Mucosa of descending colon (tissue), 3 donors: ENCODE measurements at regions not wholly inside any gene's neighbourhood (a gene's known extent, or its start where the extent isn't known, plus 50 kb on each side); places are given as distances from the start of the nearest gene placed in this dataset.

Experiments used
- ATAC-seq: fragments of 200-7000 bp; cut with Tn5 transposase; one replicate; pipeline ENCODE4 v1.9.1; 2020; ENCODE audit warnings: mild to moderate bottlenecking, moderate library complexity
- DNase-seq, 3 donors: peaks; one replicate each; pipeline ENCODE4 v3.0.0-alpha.2; 2020
- H3K36me3 ChIP-seq: fragments of 200-600 bp; one replicate; pipeline ENCODE4 v1.8.0; 2021; ENCODE audit warnings: low read depth, mild to moderate bottlenecking
- H3K4me1 ChIP-seq: fragments of 200-600 bp; one replicate; pipeline ENCODE4 v1.8.0; 2021; ENCODE audit warnings: low read depth, mild to moderate bottlenecking
- H3K4me3 ChIP-seq: fragments of 200-600 bp; one replicate; pipeline ENCODE4 v1.8.0; 2021; ENCODE audit warnings: mild to moderate bottlenecking
- H3K9me3 ChIP-seq: fragments of 200-600 bp; one replicate; pipeline ENCODE4 v1.8.0; 2021; ENCODE audit warnings: mild to moderate bottlenecking
- intact Hi-C, 2 donors: fragments of 100-400 bp; cut with DNase I in 1 of 2; cut with micrococcal nuclease in 1 of 2; formaldehyde crosslinking; loops; one replicate each; pipeline versions ENCODE4 v1.11.0 to v1.11.1; 2022; cut with DNase I, micrococcal nuclease
- TF ChIP-seq, protein P1 (sequence below): fragments of 200-600 bp; IDR thresholded peaks from one replicate; pipeline ENCODE4 v1.8.0; 2022; ENCODE audit warnings: antibody characterized with exemption, mild to moderate bottlenecking
- donor health status: DM: no; HTN: no; CAD: no; lungs with moderate emphysema.
- donor health status: DM: no; HTN: no; CAD: no.
- donor health status: DM: no; HTN: yes; CAD: no.

DNA sequence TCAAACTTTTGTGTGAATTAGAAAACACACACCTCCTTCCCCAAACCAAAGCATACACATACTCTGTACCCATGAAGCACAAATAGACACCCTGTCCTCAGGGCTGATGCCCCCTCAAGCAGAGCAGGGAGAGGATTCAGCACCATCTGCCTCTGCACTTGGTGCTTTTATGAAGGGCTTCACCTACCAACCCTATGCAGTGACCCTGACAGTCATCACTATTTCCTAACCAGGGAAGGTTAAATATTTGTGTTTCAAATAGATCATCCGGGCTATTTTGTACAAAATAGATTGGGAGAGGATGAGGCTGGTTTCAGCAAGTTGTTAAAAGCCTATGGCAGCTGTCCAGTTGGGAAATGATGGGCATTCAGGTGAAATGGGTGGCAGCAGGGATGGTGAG is 396.2 kb downstream of the ZSWIM6 start:
- ATAC-seq (no peak), DNase-seq (no peak)
- TF ChIP-seq, protein P1, sequence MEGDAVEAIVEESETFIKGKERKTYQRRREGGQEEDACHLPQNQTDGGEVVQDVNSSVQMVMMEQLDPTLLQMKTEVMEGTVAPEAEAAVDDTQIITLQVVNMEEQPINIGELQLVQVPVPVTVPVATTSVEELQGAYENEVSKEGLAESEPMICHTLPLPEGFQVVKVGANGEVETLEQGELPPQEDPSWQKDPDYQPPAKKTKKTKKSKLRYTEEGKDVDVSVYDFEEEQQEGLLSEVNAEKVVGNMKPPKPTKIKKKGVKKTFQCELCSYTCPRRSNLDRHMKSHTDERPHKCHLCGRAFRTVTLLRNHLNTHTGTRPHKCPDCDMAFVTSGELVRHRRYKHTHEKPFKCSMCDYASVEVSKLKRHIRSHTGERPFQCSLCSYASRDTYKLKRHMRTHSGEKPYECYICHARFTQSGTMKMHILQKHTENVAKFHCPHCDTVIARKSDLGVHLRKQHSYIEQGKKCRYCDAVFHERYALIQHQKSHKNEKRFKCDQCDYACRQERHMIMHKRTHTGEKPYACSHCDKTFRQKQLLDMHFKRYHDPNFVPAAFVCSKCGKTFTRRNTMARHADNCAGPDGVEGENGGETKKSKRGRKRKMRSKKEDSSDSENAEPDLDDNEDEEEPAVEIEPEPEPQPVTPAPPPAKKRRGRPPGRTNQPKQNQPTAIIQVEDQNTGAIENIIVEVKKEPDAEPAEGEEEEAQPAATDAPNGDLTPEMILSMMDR = no peak
- Histone ChIP-seq H3K4me3 (no peak overlapping the region), H3K9me3 (no peaks in the 10 kb centered on the region), H3K4me1 (no peaks in the 10 kb centered on the region), H3K36me3 (no peaks in the 10 kb centered on the region)
- intact Hi-C loops = no loop called here

DNA sequence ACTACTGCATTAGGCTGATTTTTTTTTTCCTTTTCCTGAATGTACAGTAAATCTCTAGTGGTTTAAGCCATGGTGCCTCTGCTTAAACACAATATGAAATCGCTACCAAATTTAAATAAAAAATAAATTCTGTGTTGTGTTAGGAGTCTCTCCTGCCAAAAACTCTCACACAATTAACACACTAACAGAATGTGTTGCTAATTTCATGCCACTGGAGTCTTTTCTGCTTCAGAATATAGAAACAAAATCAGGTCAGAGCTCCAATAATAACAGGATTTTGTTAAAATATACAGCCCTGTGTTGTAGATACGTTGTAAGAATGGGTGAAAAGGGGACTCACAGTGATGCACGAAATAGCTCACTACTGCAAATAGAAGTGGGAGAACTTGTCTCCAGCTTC is 398.8 kb downstream of the ZSWIM6 start:
- Histone ChIP-seq H3K9me3 (no peaks in the 10 kb centered on the region), H3K36me3 (no peaks in the 10 kb centered on the region), H3K4me1 (no peaks in the 10 kb centered on the region), H3K4me3 (no peak overlapping the region)
- no peak for ATAC-seq
- DNase-seq = no peak
- TF ChIP-seq, protein P1 = no peak
- intact Hi-C loops = no loop called here

- Histone ChIP-seq H3K4me3 (no peak overlapping the region), H3K4me1 (no peaks in the 10 kb centered on the region), H3K9me3 (no peaks in the 10 kb centered on the region), H3K36me3 (no peaks in the 10 kb centered on the region)
- intact Hi-C loops = no loop called here
- DNase-seq = no peak
- ATAC-seq = no peak
- TF ChIP-seq, protein P1 = no peak
Measured at GRCh38 chr5:61731267-61731945, 399.3 kb downstream of the ZSWIM6 start.

DNA sequence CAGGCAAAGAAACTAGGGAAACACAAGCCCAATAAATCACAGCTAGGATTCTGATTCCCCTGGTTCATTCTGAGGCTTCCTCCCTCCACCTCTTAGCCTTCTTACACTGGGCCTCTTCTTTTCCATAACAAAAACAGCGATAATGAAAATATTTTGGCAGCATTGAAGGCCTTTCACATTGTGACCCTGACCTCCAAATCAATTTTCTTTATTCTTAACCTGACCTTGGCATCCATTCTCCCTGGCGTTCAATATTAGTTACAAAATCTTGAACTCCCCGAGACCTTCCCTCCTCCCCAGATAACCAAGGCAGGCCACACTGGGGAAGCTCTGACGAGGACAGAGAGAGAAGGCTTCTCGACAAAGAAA is 399.9 kb downstream of the ZSWIM6 start:
- intact Hi-C loops = no loop called here
- H3K9me3 ChIP-seq = no peaks in the 10 kb centered on the region
- ATAC-seq (no peak), DNase-seq (no peak)
- H3K4me1 ChIP-seq = no peaks in the 10 kb centered on the region
- no peaks in the 10 kb centered on the region for H3K36me3 ChIP-seq
- no peak overlapping the region for H3K4me3 ChIP-seq
- TF ChIP-seq, protein P1 = no peak

DNA sequence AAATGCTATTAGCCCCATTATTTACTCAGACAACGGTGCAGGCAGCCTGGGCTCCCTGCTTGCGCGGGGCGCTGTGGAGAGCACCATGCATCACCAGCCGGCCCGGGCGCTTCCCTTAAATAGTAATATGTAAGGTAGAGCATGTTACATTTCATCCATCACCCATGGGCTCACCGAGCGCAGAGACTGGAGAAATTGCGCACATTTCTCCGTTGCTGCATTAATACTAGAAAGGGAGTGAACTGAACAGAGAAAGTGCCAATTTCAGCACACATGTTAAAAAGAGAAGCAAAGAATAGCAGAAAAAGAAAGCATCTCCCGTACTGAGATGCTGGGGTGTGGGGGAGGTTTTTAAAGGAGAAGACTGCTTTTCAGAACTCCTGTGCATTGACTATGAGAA is 400.3 kb downstream of the ZSWIM6 start:
- Histone ChIP-seq H3K4me1 (no peaks in the 10 kb centered on the region), H3K4me3 (no peak overlapping the region), H3K36me3 (no peaks in the 10 kb centered on the region), H3K9me3 (no peaks in the 10 kb centered on the region)
- no peak for DNase-seq
- no peak for ATAC-seq
- intact Hi-C loops = no loop called here
- TF ChIP-seq, protein P1 = no peak

- no peaks in the 10 kb centered on the region for H3K4me1 ChIP-seq
- no peaks in the 10 kb centered on the region for H3K36me3 ChIP-seq
- intact Hi-C loops = no loop called here
- TF ChIP-seq, protein P1 = no peak
- ATAC-seq (no peak), DNase-seq (no peak)
- no peaks in the 10 kb centered on the region for H3K9me3 ChIP-seq
- H3K4me3 ChIP-seq = no peak overlapping the region
Measured at GRCh38 chr5:61732796-61733195, 400.7 kb downstream of the ZSWIM6 start.
